Osteoblast (primary cell): ENCODE measurements at regions not wholly inside any gene's neighbourhood (a gene's known extent, or its start where the extent isn't known, plus 50 kb on each side); places are given as distances from the start of the nearest gene placed in this dataset.

ENCODE experiments used
- DNase-seq: peaks from one replicate; pipeline ENCODE4 v3.0.0; 2011; ENCODE audit warnings: low spot score, mixed read lengths; ENCODE audit not compliant: insufficient read length; ENCODE audit errors: missing footprints
- H2AFZ ChIP-seq: 2 replicates; pipeline ENCODE4 v1.6.0; 2011; ENCODE audit warnings: mild to moderate bottlenecking, low read length
- H3K27ac ChIP-seq: 2 replicates; pipeline ENCODE4 v1.5.1; 2011; ENCODE audit warnings: mild to moderate bottlenecking, low read depth, low read length, moderate library complexity
- H3K27me3 ChIP-seq: 2 replicates; pipeline ENCODE4 v1.6.0; 2012; ENCODE audit warnings: mild to moderate bottlenecking, control low read depth, inconsistent platforms, low read length, moderate library complexity; ENCODE audit not compliant: insufficient read depth
- H3K36me3 ChIP-seq: 2 replicates; pipeline ENCODE4 v1.5.1; 2011; ENCODE audit warnings: mild to moderate bottlenecking, low read length, control low read depth, moderate library complexity; ENCODE audit not compliant: insufficient read depth
- H3K4me1 ChIP-seq: 2 replicates; pipeline ENCODE4 v1.5.1; 2011; ENCODE audit warnings: mild to moderate bottlenecking, low read length, control low read depth, moderate library complexity; ENCODE audit not compliant: insufficient read depth
- H3K4me2 ChIP-seq: 2 replicates; pipeline ENCODE4 v1.6.0; 2011; ENCODE audit warnings: mild to moderate bottlenecking, low read length; ENCODE audit not compliant: insufficient read depth
- H3K4me3 ChIP-seq: fragments of 200-600 bp; sonication (generic); 3 replicates; pipeline ENCODE4 v1.5.1; 2012; ENCODE audit warnings: mild to moderate bottlenecking, low read length, inconsistent platforms; ENCODE audit not compliant: insufficient read depth
- H3K79me2 ChIP-seq: 2 replicates; pipeline ENCODE4 v1.6.0; 2012; ENCODE audit warnings: mild to moderate bottlenecking, low read length, control low read depth, inconsistent platforms; ENCODE audit not compliant: insufficient read depth
- H3K9me3 ChIP-seq: 2 replicates; pipeline ENCODE4 v1.5.1; 2011; ENCODE audit warnings: low read depth, low read length, control low read depth
- H4K20me1 ChIP-seq: 2 replicates; pipeline ENCODE4 v1.6.0; 2012; ENCODE audit warnings: mild to moderate bottlenecking, low read length, control low read depth; ENCODE audit not compliant: insufficient read depth
- TF ChIP-seq, protein P1 (sequence below): IDR thresholded peaks from 2 replicates; pipeline ENCODE4 v1.5.1; 2011; ENCODE audit warnings: mild to moderate bottlenecking, low read depth, low read length, moderate library complexity; ENCODE audit errors: extremely low read depth

GRCh38 chr2:228372212-228372611 is 190.7 kb upstream of the SPHKAP start:
- H3K36me3 ChIP-seq, result no peaks in the 10 kb centered on the region
- H3K27ac ChIP-seq, result no peak overlapping the region
- H3K4me1 ChIP-seq, result no peaks in the 10 kb centered on the region
- TF ChIP-seq, protein P1, sequence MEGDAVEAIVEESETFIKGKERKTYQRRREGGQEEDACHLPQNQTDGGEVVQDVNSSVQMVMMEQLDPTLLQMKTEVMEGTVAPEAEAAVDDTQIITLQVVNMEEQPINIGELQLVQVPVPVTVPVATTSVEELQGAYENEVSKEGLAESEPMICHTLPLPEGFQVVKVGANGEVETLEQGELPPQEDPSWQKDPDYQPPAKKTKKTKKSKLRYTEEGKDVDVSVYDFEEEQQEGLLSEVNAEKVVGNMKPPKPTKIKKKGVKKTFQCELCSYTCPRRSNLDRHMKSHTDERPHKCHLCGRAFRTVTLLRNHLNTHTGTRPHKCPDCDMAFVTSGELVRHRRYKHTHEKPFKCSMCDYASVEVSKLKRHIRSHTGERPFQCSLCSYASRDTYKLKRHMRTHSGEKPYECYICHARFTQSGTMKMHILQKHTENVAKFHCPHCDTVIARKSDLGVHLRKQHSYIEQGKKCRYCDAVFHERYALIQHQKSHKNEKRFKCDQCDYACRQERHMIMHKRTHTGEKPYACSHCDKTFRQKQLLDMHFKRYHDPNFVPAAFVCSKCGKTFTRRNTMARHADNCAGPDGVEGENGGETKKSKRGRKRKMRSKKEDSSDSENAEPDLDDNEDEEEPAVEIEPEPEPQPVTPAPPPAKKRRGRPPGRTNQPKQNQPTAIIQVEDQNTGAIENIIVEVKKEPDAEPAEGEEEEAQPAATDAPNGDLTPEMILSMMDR, result no peak
- H3K27me3 ChIP-seq, result no peaks in the 10 kb centered on the region
- H3K4me3 ChIP-seq, result no peak overlapping the region
- no peaks in the 10 kb centered on the region for H4K20me1 ChIP-seq
- H3K4me2 ChIP-seq, result no peak overlapping the region
- peaks cover 7% of the 10 kb centered on the region for H3K9me3 ChIP-seq
- H3K79me2 ChIP-seq, result no peaks in the 10 kb centered on the region
- no peak overlapping the region for H2AFZ ChIP-seq
- DNase-seq, result no peak

- H3K79me2 ChIP-seq, result no peaks in the 10 kb centered on the region
- no peaks in the 10 kb centered on the region for H3K36me3 ChIP-seq
- no peak overlapping the region for H3K4me3 ChIP-seq
- H3K9me3 ChIP-seq, result peaks cover 7% of the 10 kb centered on the region
- no peaks in the 10 kb centered on the region for H3K4me1 ChIP-seq
- no peak overlapping the region for H2AFZ ChIP-seq
- H4K20me1 ChIP-seq, result no peaks in the 10 kb centered on the region
- H3K4me2 ChIP-seq, result no peak overlapping the region
- no peak overlapping the region for H3K27ac ChIP-seq
- no peaks in the 10 kb centered on the region for H3K27me3 ChIP-seq
- no peak for DNase-seq
- TF ChIP-seq, protein P1, result no peak
These were observed 188.0 kb upstream of the SPHKAP start for GRCh38 chr2:228369400-228370031.

DNA sequence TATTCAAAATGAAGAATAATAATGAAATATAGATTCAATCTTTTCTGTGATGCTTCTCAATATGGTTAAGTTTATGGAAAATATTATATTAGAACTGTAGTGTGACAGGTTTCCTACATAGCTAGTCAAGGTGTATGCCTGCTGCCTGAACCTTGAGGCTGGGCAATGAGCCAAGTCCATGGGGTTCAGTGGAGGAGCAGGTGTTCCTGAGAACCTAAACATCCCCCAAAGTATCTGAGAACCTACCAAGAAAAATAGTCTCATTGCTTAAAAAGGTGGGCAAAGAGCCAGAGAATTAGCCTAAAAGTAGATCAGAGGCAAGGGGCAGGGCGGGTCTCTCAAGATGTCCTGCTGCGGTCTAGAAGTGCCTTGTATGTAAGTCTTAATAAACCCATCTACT is 185.9 kb upstream of the SPHKAP start:
- Histone ChIP-seq H3K27ac (no peak overlapping the region), H3K4me1 (no peaks in the 10 kb centered on the region), H3K36me3 (no peaks in the 10 kb centered on the region), H3K79me2 (no peaks in the 10 kb centered on the region), H3K4me3 (no peak overlapping the region), H3K9me3 (peaks cover 7% of the 10 kb centered on the region), H3K4me2 (no peak overlapping the region), H3K27me3 (no peaks in the 10 kb centered on the region), H4K20me1 (no peaks in the 10 kb centered on the region), H2AFZ (no peak overlapping the region)
- no peak for DNase-seq
- TF ChIP-seq, protein P1, result no peak

GRCh38 chr2:228359473-228359872 is 178.0 kb upstream of the SPHKAP start:
- no peaks in the 10 kb centered on the region for H3K36me3 ChIP-seq
- TF ChIP-seq, protein P1, result no peak
- no peaks in the 10 kb centered on the region for H3K79me2 ChIP-seq
- H2AFZ ChIP-seq, result no peak overlapping the region
- no peaks in the 10 kb centered on the region for H3K4me1 ChIP-seq
- H3K4me3 ChIP-seq, result no peak overlapping the region
- no peak overlapping the region for H3K27ac ChIP-seq
- DNase-seq, result no peak
- H3K4me2 ChIP-seq, result no peak overlapping the region
- no peaks in the 10 kb centered on the region for H3K27me3 ChIP-seq
- H4K20me1 ChIP-seq, result no peaks in the 10 kb centered on the region
- no peaks in the 10 kb centered on the region for H3K9me3 ChIP-seq
